Uterus (tissue), 3 donors: ENCODE measurements at regions not wholly inside any gene's neighbourhood (a gene's known extent, or its start where the extent isn't known, plus 50 kb on each side); places are given as distances from the start of the nearest gene placed in this dataset.

Experiments used
- DNase-seq, 2 donors: peaks; one replicate each; pipeline ENCODE4 v3.0.0-alpha.2; 2019 to 2020
- H3K27ac ChIP-seq, 2 donors: fragments of 200-600 bp; sonication (generic); 1 replicate in 1 of 2; 2 replicates in 1 of 2; pipeline ENCODE4 v1.5.1; 2016 to 2018
- H3K27me3 ChIP-seq, 2 donors: fragments of 200-600 bp; sonication (generic); one replicate each; pipeline ENCODE4 v1.5.1; 2018 to 2019; ENCODE audit warnings: control low read depth in 1 of 2
- H3K36me3 ChIP-seq, 2 donors: fragments of 200-600 bp; sonication (generic); one replicate each; pipeline ENCODE4 v1.5.1; 2019; ENCODE audit warnings: control low read depth in 1 of 2
- H3K4me1 ChIP-seq, 2 donors: fragments of 200-600 bp; sonication (generic); one replicate each; pipeline ENCODE4 v1.5.1; 2018 to 2019; ENCODE audit warnings: control low read depth in 1 of 2
- H3K4me3 ChIP-seq, 2 donors: fragments of 200-600 bp; sonication (generic); 1 replicate in 1 of 2; 2 replicates in 1 of 2; pipeline ENCODE4 v1.5.1; 2018 to 2019; ENCODE audit warnings: mild to moderate bottlenecking in 1 of 2
- H3K9me3 ChIP-seq, 2 donors: fragments of 200-600 bp; sonication (generic); one replicate each; pipeline ENCODE4 v1.5.1; 2019; ENCODE audit warnings: control low read depth in 1 of 2
- POLR2A ChIP-seq, 2 donors: fragments of 450-650 bp; IDR thresholded peaks; one replicate each; pipeline ENCODE4 v1.6.1; 2016; ENCODE audit warnings: antibody characterized with exemption in 2 of 2, mild to moderate bottlenecking in 1 of 2, moderate library complexity in 1 of 2
- intact Hi-C: fragments of 100-400 bp; cut with DNase I; formaldehyde crosslinking; loops from one replicate; pipeline ENCODE4 v1.15.1; 2023; ENCODE audit warnings: low total_unique reads
- TF ChIP-seq, protein P1 (sequence below), 4 experiments: fragments of 200-600 bp in 2 of 4; fragments of 450-650 bp in 2 of 4; sonication (generic) in 2 of 4; IDR thresholded peaks; one replicate each; pipeline ENCODE4 v1.5.1; 2016 to 2019; ENCODE audit warnings: antibody characterized with exemption in 4 of 4, mild to moderate bottlenecking in 2 of 4, moderate library complexity in 1 of 4
- donor health status: DM: yes; HTN: yes; CAD: no.

DNA sequence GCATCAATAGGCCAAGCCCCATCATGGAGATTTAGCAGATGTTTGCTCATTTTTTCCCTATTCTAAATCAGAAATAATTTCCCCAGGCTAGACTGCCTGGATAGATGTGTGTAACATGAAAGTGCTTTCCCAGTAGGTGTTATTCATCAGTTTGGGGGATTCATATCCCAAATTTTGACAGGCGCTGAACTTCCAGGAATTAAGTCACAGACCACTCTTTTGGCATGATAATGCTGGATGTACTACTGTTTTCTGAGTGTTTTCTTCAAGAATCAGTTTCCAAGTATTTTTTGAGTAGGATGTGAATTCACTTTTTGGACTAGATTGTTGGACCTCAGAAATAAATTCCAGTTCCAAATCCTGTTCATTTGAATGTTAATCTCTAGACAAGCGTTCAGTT lies 637.4 kb downstream of the REEP3 start:
- no peaks in the 10 kb centered on the region for H3K9me3 ChIP-seq
- intact Hi-C loops = no loop called here
- H3K27ac ChIP-seq = no peak overlapping the region
- no peak overlapping the region for H3K4me3 ChIP-seq
- no peaks in the 10 kb centered on the region for H3K4me1 ChIP-seq
- TF ChIP-seq POLR2A (IDR thresholded peaks at IDR 0.05) = no peak
- TF ChIP-seq, protein P1, sequence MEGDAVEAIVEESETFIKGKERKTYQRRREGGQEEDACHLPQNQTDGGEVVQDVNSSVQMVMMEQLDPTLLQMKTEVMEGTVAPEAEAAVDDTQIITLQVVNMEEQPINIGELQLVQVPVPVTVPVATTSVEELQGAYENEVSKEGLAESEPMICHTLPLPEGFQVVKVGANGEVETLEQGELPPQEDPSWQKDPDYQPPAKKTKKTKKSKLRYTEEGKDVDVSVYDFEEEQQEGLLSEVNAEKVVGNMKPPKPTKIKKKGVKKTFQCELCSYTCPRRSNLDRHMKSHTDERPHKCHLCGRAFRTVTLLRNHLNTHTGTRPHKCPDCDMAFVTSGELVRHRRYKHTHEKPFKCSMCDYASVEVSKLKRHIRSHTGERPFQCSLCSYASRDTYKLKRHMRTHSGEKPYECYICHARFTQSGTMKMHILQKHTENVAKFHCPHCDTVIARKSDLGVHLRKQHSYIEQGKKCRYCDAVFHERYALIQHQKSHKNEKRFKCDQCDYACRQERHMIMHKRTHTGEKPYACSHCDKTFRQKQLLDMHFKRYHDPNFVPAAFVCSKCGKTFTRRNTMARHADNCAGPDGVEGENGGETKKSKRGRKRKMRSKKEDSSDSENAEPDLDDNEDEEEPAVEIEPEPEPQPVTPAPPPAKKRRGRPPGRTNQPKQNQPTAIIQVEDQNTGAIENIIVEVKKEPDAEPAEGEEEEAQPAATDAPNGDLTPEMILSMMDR (IDR thresholded peaks at IDR 0.05) = no peak
- H3K27me3 ChIP-seq = no peaks in the 10 kb centered on the region
- DNase-seq = no peak
- H3K36me3 ChIP-seq = no peaks in the 10 kb centered on the region

DNA sequence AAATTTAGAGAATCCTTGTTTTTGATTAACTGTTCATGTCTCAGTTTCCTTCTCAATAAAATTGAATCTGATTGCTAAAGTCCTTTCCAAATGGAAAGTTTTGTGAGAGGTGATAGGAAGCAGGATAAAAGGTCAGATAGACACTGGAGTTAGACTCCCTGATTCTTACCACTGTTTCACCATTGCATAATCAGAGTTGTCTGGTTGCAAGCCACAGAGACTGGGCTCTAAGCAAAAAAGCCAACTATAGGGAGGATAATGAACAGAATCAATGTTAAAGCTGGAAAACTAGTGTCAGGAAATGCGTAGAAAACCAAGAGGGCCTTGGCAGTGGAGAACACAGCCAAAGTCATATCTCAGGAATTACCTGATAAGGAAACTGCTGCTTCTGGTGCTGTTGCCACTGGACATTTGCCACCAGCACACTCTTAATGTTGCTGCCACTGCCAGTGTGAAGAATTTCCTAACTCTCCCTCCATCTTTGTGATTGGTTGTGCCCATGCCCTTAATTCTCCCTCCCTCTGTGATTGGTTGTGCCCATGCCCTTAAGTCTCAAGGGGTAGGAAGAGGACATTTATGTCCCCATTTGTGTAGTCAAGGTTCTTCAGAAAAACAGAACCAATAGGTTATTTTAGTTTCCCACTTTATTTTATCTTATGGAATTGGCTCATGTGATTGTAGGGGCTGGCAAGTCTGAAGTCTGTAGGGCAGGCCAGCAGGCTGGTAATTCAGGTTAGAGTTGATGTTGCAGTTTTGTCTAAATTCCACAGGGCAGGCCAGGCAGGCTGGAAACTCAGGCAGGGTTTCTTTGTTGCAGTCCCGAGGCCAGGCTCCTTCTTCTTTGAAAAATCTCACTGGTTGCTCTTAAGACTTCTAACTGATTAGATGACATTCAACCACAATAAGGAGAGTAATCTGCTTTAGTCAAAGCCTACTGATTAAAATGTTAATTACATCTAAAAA lies 639.0 kb downstream of the REEP3 start:
- intact Hi-C loops = no loop called here
- H3K27me3 ChIP-seq = no peaks in the 10 kb centered on the region
- no peaks in the 10 kb centered on the region for H3K36me3 ChIP-seq
- no peaks in the 10 kb centered on the region for H3K4me1 ChIP-seq
- no peak overlapping the region for H3K27ac ChIP-seq
- DNase-seq = no peak
- H3K4me3 ChIP-seq = no peak overlapping the region
- no peaks in the 10 kb centered on the region for H3K9me3 ChIP-seq
- TF ChIP-seq POLR2A (IDR thresholded peaks at IDR 0.05) = no peak
- TF ChIP-seq, protein P1 (IDR thresholded peaks at IDR 0.05) = no peak

DNA sequence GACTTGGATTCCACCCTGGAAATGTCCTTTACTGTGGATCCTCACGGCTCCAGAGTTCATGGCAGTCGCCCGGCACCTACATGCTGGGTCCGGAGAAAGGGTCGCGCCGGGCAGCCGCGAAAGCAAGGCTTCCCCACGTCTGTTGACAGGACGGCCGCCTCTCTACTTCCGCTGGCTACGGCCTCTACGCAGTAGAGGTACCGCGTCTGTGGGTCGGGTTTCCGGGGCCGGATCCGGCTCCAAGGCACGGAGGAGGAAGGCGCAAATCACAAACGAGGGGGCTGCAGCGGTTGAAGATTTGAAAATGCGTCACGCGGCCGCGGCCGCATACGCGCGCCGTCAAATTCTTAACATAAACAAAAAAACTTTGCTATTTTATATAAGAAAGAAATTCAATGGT lies 649.6 kb downstream of the REEP3 start:
- Histone ChIP-seq H3K36me3 (no peaks in the 10 kb centered on the region), H3K4me1 (no peaks in the 10 kb centered on the region), H3K9me3 (peaks cover 0 to 3% of the 10 kb centered on the region in 2 donors), H3K27me3 (no peaks in the 10 kb centered on the region), H3K27ac (no peak overlapping the region), H3K4me3 (no peak overlapping the region)
- no peak for DNase-seq
- intact Hi-C loops = no loop called here
- no peak for TF ChIP-seq POLR2A (IDR thresholded peaks at IDR 0.05)
- TF ChIP-seq, protein P1 (IDR thresholded peaks at IDR 0.05) = no peak

DNA sequence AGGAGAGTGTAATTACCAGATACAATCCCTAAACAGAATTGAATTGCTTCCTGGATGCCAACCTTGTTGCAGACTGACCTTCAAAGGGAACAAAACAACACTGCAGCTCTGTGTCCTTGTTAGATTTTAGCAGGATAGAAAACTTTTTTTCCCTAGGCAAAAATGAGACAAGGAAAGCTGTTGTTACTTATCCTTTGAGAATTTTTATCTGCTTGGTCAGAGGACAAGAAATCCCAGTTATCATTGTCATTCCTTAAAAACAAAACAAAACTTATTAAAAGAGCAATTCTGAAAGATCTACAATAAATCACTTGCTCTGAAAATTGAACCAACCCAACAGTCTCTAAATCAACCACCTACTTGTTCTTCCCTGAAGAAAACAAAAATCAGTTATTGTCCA lies 652.6 kb downstream of the REEP3 start:
- Histone ChIP-seq H3K9me3 (no peaks in the 10 kb centered on the region), H3K4me3 (no peak overlapping the region), H3K27ac (no peak overlapping the region), H3K4me1 (no peaks in the 10 kb centered on the region), H3K36me3 (no peaks in the 10 kb centered on the region), H3K27me3 (no peaks in the 10 kb centered on the region)
- TF ChIP-seq, protein P1 (IDR thresholded peaks at IDR 0.05) = no peak
- no peak for TF ChIP-seq POLR2A (IDR thresholded peaks at IDR 0.05)
- DNase-seq = no peak
- intact Hi-C loops = no loop called here

DNA sequence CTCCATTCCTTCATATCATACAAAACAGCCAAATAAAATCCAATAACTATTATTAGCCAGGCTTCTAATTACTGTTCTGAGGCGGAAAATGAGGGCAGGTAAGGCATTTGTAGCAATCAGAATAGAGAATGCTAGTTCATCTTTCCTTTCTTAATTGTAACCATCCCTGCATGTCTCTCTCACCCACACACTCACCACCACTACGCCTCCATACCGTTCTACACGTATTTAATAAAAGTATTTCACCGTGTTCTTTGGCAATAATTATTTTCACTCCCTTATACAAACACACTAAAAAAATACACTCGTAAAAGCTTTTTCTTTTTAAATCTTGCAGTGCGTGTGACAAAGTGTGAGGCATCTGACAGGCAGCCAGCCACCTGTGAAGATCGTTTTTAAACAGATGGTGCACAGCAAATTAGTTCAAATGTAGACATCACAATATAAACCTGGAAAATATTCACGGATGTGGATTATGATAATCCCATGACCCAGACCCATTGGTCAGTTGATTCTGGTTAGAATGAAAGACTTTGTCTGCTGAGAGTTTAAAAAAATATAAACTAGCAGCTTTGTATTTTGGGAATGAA lies 653.6 kb downstream of the REEP3 start:
- H3K36me3 ChIP-seq = no peaks in the 10 kb centered on the region
- intact Hi-C loops = no loop called here
- DNase-seq = no peak
- no peak overlapping the region for H3K27ac ChIP-seq
- H3K9me3 ChIP-seq = no peaks in the 10 kb centered on the region
- no peaks in the 10 kb centered on the region for H3K4me1 ChIP-seq
- no peak overlapping the region for H3K4me3 ChIP-seq
- H3K27me3 ChIP-seq = no peaks in the 10 kb centered on the region
- TF ChIP-seq, protein P1 (IDR thresholded peaks at IDR 0.05) = no peak
- TF ChIP-seq POLR2A (IDR thresholded peaks at IDR 0.05) = no peak
